ENCODE measurements at regions not wholly inside any gene's neighbourhood (a gene's known extent, or its start where the extent isn't known, plus 50 kb on each side); places are given as distances from the start of the nearest gene placed in this dataset.

DNA sequence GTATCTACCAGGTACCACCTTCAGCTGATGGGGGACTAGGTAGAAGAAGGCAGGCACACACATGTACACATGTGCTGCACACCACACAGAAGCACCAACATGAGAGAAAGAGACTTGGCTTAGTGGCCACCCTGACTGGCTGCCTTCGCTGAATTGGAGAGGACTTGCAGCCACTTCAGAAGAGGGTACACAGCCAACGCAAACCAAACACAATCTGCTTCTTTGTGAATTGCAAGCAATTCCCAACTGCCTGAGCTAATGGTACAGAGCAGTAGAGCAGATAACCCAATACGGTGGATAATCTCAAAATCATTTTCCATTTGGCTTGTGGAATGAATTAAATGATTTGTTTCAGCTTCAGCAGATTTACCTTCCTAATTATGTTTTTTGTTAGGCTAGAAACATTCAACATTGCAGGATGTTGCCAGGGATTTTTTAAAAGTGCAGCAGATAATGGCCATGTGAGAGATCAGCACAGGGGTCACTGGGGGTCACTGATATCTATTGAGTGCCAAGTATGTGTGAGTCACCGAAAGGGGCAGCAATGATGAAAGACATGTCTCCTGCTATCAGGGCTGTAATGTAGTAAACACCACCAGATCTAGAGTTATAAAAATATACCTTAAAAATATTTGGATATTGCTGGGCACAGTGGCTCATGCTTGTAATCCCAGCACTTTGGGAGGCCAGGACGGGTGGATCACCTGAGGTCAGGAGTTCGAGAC lies 652.6 kb downstream of the BCL11A start:
- Mint-ChIP-seq H3K4me1 (peaks cover 5% of the 10 kb centered on the region), H3K9me3 (ENCODE audit: insufficient read depth) (no peaks in the 10 kb centered on the region), H3K27me3 (peaks cover 7% of the 10 kb centered on the region), H3K27ac (no peak overlapping the region), H3K4me3 (no peak overlapping the region)
- H3K27me3 ChIP-seq (replicated peaks in 1 of 4; ENCODE audit: control extremely low read depth in 1 of 4, control insufficient read depth in 3 of 4, insufficient read depth in 4 of 4, low read length in 3 of 4), result no peaks in the 10 kb centered on the region
- no peak overlapping the region for H3K4me3 ChIP-seq (ENCODE audit: control extremely low read depth in 1 of 5, extremely low read depth in 1 of 5, insufficient read depth in 1 of 5, low read depth in 2 of 5, low read length in 4 of 5)
- H3K36me3 ChIP-seq (replicated peaks in 1 of 2; ENCODE audit: control extremely low read depth in 1 of 2, control insufficient read depth in 1 of 2, extremely low read depth in 1 of 2, insufficient read depth in 2 of 2, low read length in 1 of 2), result no peaks in the 10 kb centered on the region
- intact Hi-C loops (cut with micrococcal nuclease), result no loop called here
- no peak overlapping the region for H3K9ac ChIP-seq (ENCODE audit: low read length)
- peaks cover 0 to 3% of the 10 kb centered on the region in 2 donors for H3K4me1 ChIP-seq (ENCODE audit: control insufficient read depth in 2 of 2, insufficient read depth in 2 of 2, low read length in 2 of 2)
- H4K20me1 ChIP-seq (ENCODE audit: control insufficient read depth, insufficient read depth, low read length, poor library complexity, severe bottlenecking), result no peaks in the 10 kb centered on the region
- no peaks in the 10 kb centered on the region for H3K9me3 ChIP-seq (ENCODE audit: control extremely low read depth in 1 of 3, control insufficient read depth in 2 of 3, insufficient read depth in 1 of 3, low read length in 2 of 3)
- no peak overlapping the region for H3K27ac ChIP-seq (ENCODE audit: low read length in 2 of 2)
- ATAC-seq (ENCODE audit: low read depth) (no peak), DNase-seq (no peak)
- H2AFZ ChIP-seq (ENCODE audit: insufficient read depth, low read depth, low read length, poor library complexity, severe bottlenecking), result no peak overlapping the region
- POLR2A ChIA-PET, result no interaction called here
- 100% methylated on average over 2 of the region's 6 CpGs for WGBS (ENCODE audit: insufficient coverage)
- no peaks in the 10 kb centered on the region for H3K79me2 ChIP-seq (ENCODE audit: control insufficient read depth, insufficient read depth, low read length)
- no peak overlapping the region for H3K4me2 ChIP-seq (replicated peaks; ENCODE audit: low read depth, low read length, poor library complexity, severe bottlenecking)
- no peak for TF ChIP-seq EZH2 (IDR thresholded peaks at IDR 0.05; ENCODE audit: borderline replicate concordance, insufficient read depth, low read depth, low read length, poor library complexity, severe bottlenecking)
- TF ChIP-seq, protein P1, sequence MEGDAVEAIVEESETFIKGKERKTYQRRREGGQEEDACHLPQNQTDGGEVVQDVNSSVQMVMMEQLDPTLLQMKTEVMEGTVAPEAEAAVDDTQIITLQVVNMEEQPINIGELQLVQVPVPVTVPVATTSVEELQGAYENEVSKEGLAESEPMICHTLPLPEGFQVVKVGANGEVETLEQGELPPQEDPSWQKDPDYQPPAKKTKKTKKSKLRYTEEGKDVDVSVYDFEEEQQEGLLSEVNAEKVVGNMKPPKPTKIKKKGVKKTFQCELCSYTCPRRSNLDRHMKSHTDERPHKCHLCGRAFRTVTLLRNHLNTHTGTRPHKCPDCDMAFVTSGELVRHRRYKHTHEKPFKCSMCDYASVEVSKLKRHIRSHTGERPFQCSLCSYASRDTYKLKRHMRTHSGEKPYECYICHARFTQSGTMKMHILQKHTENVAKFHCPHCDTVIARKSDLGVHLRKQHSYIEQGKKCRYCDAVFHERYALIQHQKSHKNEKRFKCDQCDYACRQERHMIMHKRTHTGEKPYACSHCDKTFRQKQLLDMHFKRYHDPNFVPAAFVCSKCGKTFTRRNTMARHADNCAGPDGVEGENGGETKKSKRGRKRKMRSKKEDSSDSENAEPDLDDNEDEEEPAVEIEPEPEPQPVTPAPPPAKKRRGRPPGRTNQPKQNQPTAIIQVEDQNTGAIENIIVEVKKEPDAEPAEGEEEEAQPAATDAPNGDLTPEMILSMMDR (IDR thresholded peaks at IDR 0.05), result no peak
- CTCF ChIA-PET, result no interaction called here

DNA sequence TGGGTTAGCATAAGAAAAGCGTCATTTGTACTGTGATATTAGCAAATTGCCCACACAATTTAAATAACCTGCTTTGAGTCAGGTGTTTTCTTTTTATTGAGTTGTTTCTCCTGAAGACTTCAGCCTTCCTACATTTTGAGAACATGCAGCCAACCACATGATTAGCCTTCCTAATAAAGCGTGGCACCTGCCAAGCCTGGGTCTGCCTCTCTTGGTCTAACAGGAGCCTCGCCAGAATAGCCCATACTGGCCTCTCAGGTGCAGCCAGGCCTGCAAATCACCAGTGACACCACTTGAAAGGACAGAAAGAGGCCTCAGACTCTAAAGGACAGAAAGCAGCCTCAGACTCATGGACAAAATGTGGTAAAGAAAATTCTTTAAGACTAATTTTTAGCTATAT lies 653.8 kb downstream of the BCL11A start:
- Histone ChIP-seq H3K27me3 (replicated peaks in 1 of 4; ENCODE audit: control extremely low read depth in 1 of 4, control insufficient read depth in 3 of 4, insufficient read depth in 4 of 4, low read length in 3 of 4) (no peaks in the 10 kb centered on the region), H4K20me1 (ENCODE audit: control insufficient read depth, insufficient read depth, low read length, poor library complexity, severe bottlenecking) (no peaks in the 10 kb centered on the region), H3K27ac (ENCODE audit: low read length in 2 of 2) (no peak overlapping the region), H3K4me2 (replicated peaks; ENCODE audit: low read depth, low read length, poor library complexity, severe bottlenecking) (no peak overlapping the region), H3K4me3 (ENCODE audit: control extremely low read depth in 1 of 5, extremely low read depth in 1 of 5, insufficient read depth in 1 of 5, low read depth in 2 of 5, low read length in 4 of 5) (no peak overlapping the region), H3K79me2 (ENCODE audit: control insufficient read depth, insufficient read depth, low read length) (no peaks in the 10 kb centered on the region), H2AFZ (ENCODE audit: insufficient read depth, low read depth, low read length, poor library complexity, severe bottlenecking) (no peak overlapping the region), H3K9ac (ENCODE audit: low read length) (no peak overlapping the region), H3K4me1 (ENCODE audit: control insufficient read depth in 2 of 2, insufficient read depth in 2 of 2, low read length in 2 of 2) (peaks cover 0 to 3% of the 10 kb centered on the region in 2 donors), H3K36me3 (replicated peaks in 1 of 2; ENCODE audit: control extremely low read depth in 1 of 2, control insufficient read depth in 1 of 2, extremely low read depth in 1 of 2, insufficient read depth in 2 of 2, low read length in 1 of 2) (no peaks in the 10 kb centered on the region), H3K9me3 (ENCODE audit: control extremely low read depth in 1 of 3, control insufficient read depth in 2 of 3, insufficient read depth in 1 of 3, low read length in 2 of 3) (no peaks in the 10 kb centered on the region)
- ChIA-PET CTCF (no interaction called here), POLR2A (no interaction called here)
- ATAC-seq (ENCODE audit: low read depth) (no peak), DNase-seq (no peak)
- 85% methylated on average over 2 of the region's 3 CpGs for WGBS (ENCODE audit: insufficient coverage)
- intact Hi-C loops (cut with micrococcal nuclease), result no loop called here
- Mint-ChIP-seq H3K4me1 (peaks cover 5% of the 10 kb centered on the region), H3K4me3 (no peak overlapping the region), H3K27me3 (peaks cover 3% of the 10 kb centered on the region), H3K27ac (no peak overlapping the region), H3K9me3 (ENCODE audit: insufficient read depth) (no peaks in the 10 kb centered on the region)
- TF ChIP-seq, protein P1 (IDR thresholded peaks at IDR 0.05), result no peak
- no peak for TF ChIP-seq EZH2 (IDR thresholded peaks at IDR 0.05; ENCODE audit: borderline replicate concordance, insufficient read depth, low read depth, low read length, poor library complexity, severe bottlenecking)
